OCI-LY1 (cell line): ENCODE measurements at regions not wholly inside any gene's neighbourhood (a gene's known extent, or its start where the extent isn't known, plus 50 kb on each side); places are given as distances from the start of the nearest gene placed in this dataset.

Experiments
- CTCF ChIP-seq: fragments of 200-600 bp; sonication (generic), shearing (Covaris generic); IDR thresholded peaks from 2 replicates; pipeline ENCODE4 v1.5.1; 2017; ENCODE audit warnings: mild to moderate bottlenecking, antibody characterized with exemption, low read length, moderate library complexity, mixed read lengths
- EZH2 ChIP-seq: fragments of 200-600 bp; sonication (generic), shearing (Covaris generic); IDR thresholded peaks from 2 replicates; pipeline ENCODE4 v1.8.0; 2017; ENCODE audit warnings: borderline replicate concordance, mixed run types, mild to moderate bottlenecking, antibody characterized with exemption, low read length, moderate library complexity, mixed read lengths

DNA sequence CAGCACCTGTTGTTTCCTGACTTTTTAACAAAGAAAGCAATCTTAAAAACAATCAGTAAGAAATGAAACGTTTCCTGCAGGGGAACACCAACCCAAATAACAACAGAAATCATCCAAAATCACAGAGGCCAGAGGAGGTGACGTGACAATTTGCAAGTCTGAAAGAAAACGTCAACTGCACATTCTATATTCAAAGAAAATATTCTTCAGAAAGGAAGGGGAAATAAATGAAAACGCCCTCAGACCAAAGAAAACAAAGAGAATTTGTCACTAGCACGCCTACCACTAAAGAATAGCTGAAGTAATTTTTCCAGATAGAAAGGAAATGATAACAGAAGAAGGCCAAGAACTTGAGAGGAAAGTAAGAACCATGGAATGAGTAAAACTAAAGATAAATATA is 74.4 kb downstream of the CASP3 start:
- no peak for TF ChIP-seq CTCF
- TF ChIP-seq EZH2: no peak
